HUES6 (cell line): ENCODE measurements at regions not wholly inside any gene's neighbourhood (a gene's known extent, or its start where the extent isn't known, plus 50 kb on each side); places are given as distances from the start of the nearest gene placed in this dataset.
A peak's percentile ranks its signal among the peaks of the same experiment; 100 is the strongest.
"Not testable (repeated sequence)": the region's sequence is repeated elsewhere in the genome, so short reads cannot be mapped to it uniquely, and the experiment has no call there.

Experiments
- H3K27ac ChIP-seq: 2 replicates; pipeline ENCODE4 v1.7.0; 2013; ENCODE audit warnings: low read depth, mild to moderate bottlenecking, low read length, inconsistent platforms
- H3K27me3 ChIP-seq: 2 replicates; pipeline ENCODE4 v1.6.1; 2013; ENCODE audit warnings: low read length; ENCODE audit not compliant: control insufficient read depth, insufficient read depth
- H3K36me3 ChIP-seq: 2 replicates; pipeline ENCODE4 v1.6.1; 2013; ENCODE audit warnings: low read length; ENCODE audit not compliant: control insufficient read depth, insufficient read depth
- H3K4me1 ChIP-seq: 2 replicates; pipeline ENCODE4 v1.6.1; 2013; ENCODE audit warnings: low read length; ENCODE audit not compliant: control insufficient read depth, insufficient read depth
- H3K4me3 ChIP-seq: 2 replicates; pipeline ENCODE4 v1.5.1; 2013; ENCODE audit warnings: low read depth, low read length
- H3K9ac ChIP-seq: one replicate; pipeline ENCODE4 v1.6.1; 2013; ENCODE audit warnings: mild to moderate bottlenecking, low read length
- H3K9me3 ChIP-seq: 2 replicates; pipeline ENCODE4 v1.6.1; 2013; ENCODE audit warnings: low read depth, low read length; ENCODE audit not compliant: control insufficient read depth, insufficient read depth

- not testable (repeated sequence) for H3K4me3 ChIP-seq, H3K9ac ChIP-seq, H3K27ac ChIP-seq, H3K36me3 ChIP-seq
- Histone ChIP-seq H3K9me3 (peaks cover 19% of the 10 kb centered on the region; the same call in 1 of the 2 replicates), H3K4me1 (peaks cover 18% of the 10 kb centered on the region), H3K27me3 (peaks cover 57% of the 10 kb centered on the region)
These were observed 110.1 kb downstream of the ADRA2C start for GRCh38 chr4:3876057-3876845.

GRCh38 chr4:3877236-3877635 is 111.1 kb downstream of the ADRA2C start:
- Histone ChIP-seq H3K9ac (no peak overlapping the region), H3K27me3 (peaks cover 49% of the 10 kb centered on the region), H3K4me3 (no peak overlapping the region), H3K9me3 (peaks cover 19% of the 10 kb centered on the region; the same call in 1 of the 2 replicates), H3K4me1 (peaks cover 12% of the 10 kb centered on the region), H3K27ac (no peak overlapping the region), H3K36me3 (no peaks in the 10 kb centered on the region)

GRCh38 chr4:3877868-3878267 is 111.7 kb downstream of the ADRA2C start:
- H3K9ac ChIP-seq: no peak overlapping the region
- H3K4me1 ChIP-seq: peaks cover 10% of the 10 kb centered on the region
- peaks cover 19% of the 10 kb centered on the region; the same call in 1 of the 2 replicates for H3K9me3 ChIP-seq
- no peak overlapping the region for H3K4me3 ChIP-seq
- no peaks in the 10 kb centered on the region for H3K36me3 ChIP-seq
- peaks cover 42% of the 10 kb centered on the region for H3K27me3 ChIP-seq
- no peak overlapping the region for H3K27ac ChIP-seq

GRCh38 chr4:3878678-3879077 is 112.5 kb downstream of the ADRA2C start:
- H3K27ac ChIP-seq: no peak overlapping the region
- H3K36me3 ChIP-seq: no peaks in the 10 kb centered on the region
- no peak overlapping the region for H3K9ac ChIP-seq
- H3K9me3 ChIP-seq: peaks cover 19% of the 10 kb centered on the region; the same call in 1 of the 2 replicates
- H3K4me3 ChIP-seq: no peak overlapping the region
- peaks cover 35% of the 10 kb centered on the region for H3K27me3 ChIP-seq
- H3K4me1 ChIP-seq: peaks cover 10% of the 10 kb centered on the region

GRCh38 chr4:3879681-3880614 is 113.8 kb downstream of the ADRA2C start:
- Histone ChIP-seq H3K9me3 (peaks cover 19% of the 10 kb centered on the region; the same call in 1 of the 2 replicates), H3K36me3 (no peaks in the 10 kb centered on the region), H3K27me3 (peaks cover 25% of the 10 kb centered on the region; the same call in 1 of the 2 replicates), H3K9ac (peak overlapping the region; percentile 45), H3K4me3 (peak overlapping the region; percentile 53), H3K4me1 (peaks cover 7% of the 10 kb centered on the region), H3K27ac (no peak overlapping the region)

- Histone ChIP-seq H3K27ac (no peak overlapping the region), H3K27me3 (peaks cover 22% of the 10 kb centered on the region; the same call in 1 of the 2 replicates), H3K4me1 (peaks cover 7% of the 10 kb centered on the region), H3K9ac (no peak overlapping the region), H3K36me3 (no peaks in the 10 kb centered on the region), H3K9me3 (peaks cover 19% of the 10 kb centered on the region; the same call in 1 of the 2 replicates), H3K4me3 (0 out of 2 replicates have a peak overlapping the region, but pooled peaks have one; percentile 53)
These were observed 114.5 kb downstream of the ADRA2C start for GRCh38 chr4:3880615-3881120.

- H3K4me1 ChIP-seq, H3K9ac ChIP-seq, H3K27ac ChIP-seq, H3K4me3 ChIP-seq, H3K36me3 ChIP-seq: not testable (repeated sequence)
- peaks cover 13% of the 10 kb centered on the region; the same call in 1 of the 2 replicates for H3K9me3 ChIP-seq
- H3K27me3 ChIP-seq: peaks cover 20% of the 10 kb centered on the region; the same call in 1 of the 2 replicates
These were observed 116.2 kb downstream of the ADRA2C start for GRCh38 chr4:3882316-3882885.

- H3K27me3 ChIP-seq, H3K4me3 ChIP-seq, H3K9me3 ChIP-seq, H3K9ac ChIP-seq, H3K4me1 ChIP-seq, H3K27ac ChIP-seq, H3K36me3 ChIP-seq: not testable (repeated sequence)
These were observed 118.1 kb downstream of the ADRA2C start for GRCh38 chr4:3884261-3884660.

GRCh38 chr4:3893590-3893989 is 127.4 kb downstream of the ADRA2C start:
- peaks cover 14% of the 10 kb centered on the region; the same call in 1 of the 2 replicates for H3K4me1 ChIP-seq
- not testable (repeated sequence) for H3K36me3 ChIP-seq, H3K4me3 ChIP-seq, H3K9me3 ChIP-seq, H3K27me3 ChIP-seq, H3K27ac ChIP-seq, H3K9ac ChIP-seq

- H3K9ac ChIP-seq: peak overlapping the region; percentile 10
- not testable (repeated sequence) for H3K27ac ChIP-seq, H3K27me3 ChIP-seq, H3K9me3 ChIP-seq, H3K4me3 ChIP-seq, H3K36me3 ChIP-seq
- peaks cover 14% of the 10 kb centered on the region; the same call in 1 of the 2 replicates for H3K4me1 ChIP-seq
These were observed 128.1 kb downstream of the ADRA2C start for GRCh38 chr4:3894086-3894959.
